Parathyroid adenoma (tissue), 2 donors: ENCODE measurements at regions not wholly inside any gene's neighbourhood (a gene's known extent, or its start where the extent isn't known, plus 50 kb on each side); places are given as distances from the start of the nearest gene placed in this dataset.

Experiments
- H2AFZ ChIP-seq: fragments of 300-600 bp; sonication (generic); one replicate; pipeline ENCODE4 v1.7.0; 2017; ENCODE audit warnings: antibody characterized with exemption, mild to moderate bottlenecking
- H3K27ac ChIP-seq: fragments of 300-600 bp; sonication (generic); one replicate; pipeline ENCODE4 v1.7.0; 2017
- H3K27me3 ChIP-seq: fragments of 300-600 bp; sonication (generic); one replicate; pipeline ENCODE4 v1.7.0; 2017; ENCODE audit warnings: low read length; ENCODE audit not compliant: control insufficient read depth, insufficient read depth
- H3K36me3 ChIP-seq: fragments of 300-600 bp; sonication (generic); one replicate; pipeline ENCODE4 v1.7.0; 2017; ENCODE audit warnings: low read length; ENCODE audit not compliant: control insufficient read depth, insufficient read depth
- H3K4me1 ChIP-seq: fragments of 300-600 bp; sonication (generic); one replicate; pipeline ENCODE4 v1.7.0; 2017; ENCODE audit warnings: control low read depth
- H3K4me2 ChIP-seq: fragments of 300-600 bp; sonication (generic); one replicate; pipeline ENCODE4 v1.7.0; 2017; ENCODE audit warnings: low read length
- H3K4me3 ChIP-seq: fragments of 300-600 bp; sonication (generic); one replicate; pipeline ENCODE4 v1.7.0; 2017; ENCODE audit warnings: low read depth, low read length
- H3K79me2 ChIP-seq: fragments of 300-600 bp; sonication (generic); one replicate; pipeline ENCODE4 v1.7.0; 2017; ENCODE audit warnings: control low read depth
- H3K9ac ChIP-seq: fragments of 300-600 bp; sonication (generic); one replicate; pipeline ENCODE4 v1.7.0; 2017; ENCODE audit warnings: mild to moderate bottlenecking
- H3K9me3 ChIP-seq: fragments of 300-600 bp; sonication (generic); one replicate; pipeline ENCODE4 v1.7.0; 2017; ENCODE audit warnings: low read length; ENCODE audit not compliant: control insufficient read depth
- TF ChIP-seq, protein P1 (sequence below): fragments of 300-600 bp; sonication (generic); IDR thresholded peaks from one replicate; pipeline ENCODE4 v1.7.0; 2017; ENCODE audit warnings: antibody characterized with exemption, mild to moderate bottlenecking
- donor health status: primary hyperparathyroidism.

DNA sequence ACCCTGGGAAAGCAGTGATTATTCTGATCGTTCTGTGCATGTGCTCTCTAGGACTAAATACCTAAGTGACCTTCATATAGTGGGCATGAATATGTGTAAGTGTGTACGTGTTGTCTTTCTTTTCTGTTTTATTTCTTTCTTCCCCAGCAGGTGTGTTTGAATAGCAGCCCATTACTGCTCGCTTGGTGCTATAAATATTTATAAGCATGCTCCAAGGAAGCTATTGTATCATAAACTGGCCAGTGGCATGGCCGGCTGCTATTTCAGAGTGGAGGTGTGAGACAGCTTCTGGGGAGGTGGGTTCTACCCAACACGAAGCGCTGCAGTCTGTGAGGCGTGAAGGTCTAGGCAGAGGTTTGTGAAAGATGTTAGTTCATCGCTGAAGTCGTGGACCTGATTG is 641.8 kb downstream of the NTRK3 start:
- H3K36me3 ChIP-seq: no peaks in the 10 kb centered on the region
- H3K79me2 ChIP-seq: no peaks in the 10 kb centered on the region
- H3K4me1 ChIP-seq: no peaks in the 10 kb centered on the region
- no peak overlapping the region for H2AFZ ChIP-seq
- no peak overlapping the region for H3K9ac ChIP-seq
- H3K9me3 ChIP-seq: no peaks in the 10 kb centered on the region
- TF ChIP-seq, protein P1, sequence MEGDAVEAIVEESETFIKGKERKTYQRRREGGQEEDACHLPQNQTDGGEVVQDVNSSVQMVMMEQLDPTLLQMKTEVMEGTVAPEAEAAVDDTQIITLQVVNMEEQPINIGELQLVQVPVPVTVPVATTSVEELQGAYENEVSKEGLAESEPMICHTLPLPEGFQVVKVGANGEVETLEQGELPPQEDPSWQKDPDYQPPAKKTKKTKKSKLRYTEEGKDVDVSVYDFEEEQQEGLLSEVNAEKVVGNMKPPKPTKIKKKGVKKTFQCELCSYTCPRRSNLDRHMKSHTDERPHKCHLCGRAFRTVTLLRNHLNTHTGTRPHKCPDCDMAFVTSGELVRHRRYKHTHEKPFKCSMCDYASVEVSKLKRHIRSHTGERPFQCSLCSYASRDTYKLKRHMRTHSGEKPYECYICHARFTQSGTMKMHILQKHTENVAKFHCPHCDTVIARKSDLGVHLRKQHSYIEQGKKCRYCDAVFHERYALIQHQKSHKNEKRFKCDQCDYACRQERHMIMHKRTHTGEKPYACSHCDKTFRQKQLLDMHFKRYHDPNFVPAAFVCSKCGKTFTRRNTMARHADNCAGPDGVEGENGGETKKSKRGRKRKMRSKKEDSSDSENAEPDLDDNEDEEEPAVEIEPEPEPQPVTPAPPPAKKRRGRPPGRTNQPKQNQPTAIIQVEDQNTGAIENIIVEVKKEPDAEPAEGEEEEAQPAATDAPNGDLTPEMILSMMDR: no peak
- H3K4me3 ChIP-seq: no peak overlapping the region
- no peaks in the 10 kb centered on the region for H3K27me3 ChIP-seq
- no peak overlapping the region for H3K27ac ChIP-seq
- no peak overlapping the region for H3K4me2 ChIP-seq

DNA sequence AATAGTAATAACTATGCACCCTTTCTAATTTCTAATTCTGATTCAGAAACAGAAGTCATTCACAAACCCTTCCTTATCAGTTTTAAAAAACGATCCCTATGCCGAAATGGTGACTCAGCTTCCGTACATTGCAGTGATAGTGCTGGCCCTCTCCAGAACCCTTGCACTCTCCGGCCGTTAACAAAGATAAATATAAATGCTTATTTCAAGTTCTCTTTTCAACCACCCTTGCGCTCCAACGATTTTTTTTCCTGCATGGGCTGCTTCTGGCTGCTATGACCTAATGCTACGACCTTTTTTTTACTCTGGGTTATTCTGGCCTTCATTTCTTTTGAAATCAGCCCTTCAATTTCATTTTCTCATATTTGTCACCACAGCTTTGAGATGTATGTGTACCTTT is 646.2 kb downstream of the NTRK3 start:
- Histone ChIP-seq H3K4me2 (no peak overlapping the region), H3K4me3 (no peak overlapping the region), H3K4me1 (no peaks in the 10 kb centered on the region), H2AFZ (no peak overlapping the region), H3K9ac (no peak overlapping the region), H3K27ac (no peak overlapping the region), H3K27me3 (no peaks in the 10 kb centered on the region), H3K9me3 (no peaks in the 10 kb centered on the region), H3K79me2 (no peaks in the 10 kb centered on the region), H3K36me3 (no peaks in the 10 kb centered on the region)
- TF ChIP-seq, protein P1: no peak

DNA sequence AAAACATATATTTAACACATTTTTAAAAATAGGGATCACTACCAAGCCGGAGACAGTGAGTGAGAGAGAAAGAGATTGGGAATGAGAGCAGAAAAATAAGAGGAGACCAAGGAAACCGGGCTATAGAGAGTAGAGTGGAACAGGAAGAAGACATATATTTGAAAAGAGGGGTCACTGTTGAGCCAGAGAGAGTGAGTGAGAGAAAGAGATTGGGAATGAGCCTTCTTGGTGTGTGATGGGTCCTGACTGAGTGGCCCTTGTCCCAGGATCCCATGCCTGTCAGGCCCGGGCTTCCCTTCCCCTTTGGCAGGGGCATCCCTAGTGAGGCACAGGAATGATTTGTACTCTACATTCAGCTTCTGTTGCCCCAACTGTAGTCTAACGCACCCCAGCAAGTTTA is 646.6 kb downstream of the NTRK3 start:
- no peaks in the 10 kb centered on the region for H3K27me3 ChIP-seq
- H3K4me3 ChIP-seq: no peak overlapping the region
- no peaks in the 10 kb centered on the region for H3K9me3 ChIP-seq
- no peaks in the 10 kb centered on the region for H3K4me1 ChIP-seq
- H2AFZ ChIP-seq: no peak overlapping the region
- no peak overlapping the region for H3K27ac ChIP-seq
- no peaks in the 10 kb centered on the region for H3K79me2 ChIP-seq
- no peak overlapping the region for H3K9ac ChIP-seq
- no peak overlapping the region for H3K4me2 ChIP-seq
- no peaks in the 10 kb centered on the region for H3K36me3 ChIP-seq
- TF ChIP-seq, protein P1: no peak

DNA sequence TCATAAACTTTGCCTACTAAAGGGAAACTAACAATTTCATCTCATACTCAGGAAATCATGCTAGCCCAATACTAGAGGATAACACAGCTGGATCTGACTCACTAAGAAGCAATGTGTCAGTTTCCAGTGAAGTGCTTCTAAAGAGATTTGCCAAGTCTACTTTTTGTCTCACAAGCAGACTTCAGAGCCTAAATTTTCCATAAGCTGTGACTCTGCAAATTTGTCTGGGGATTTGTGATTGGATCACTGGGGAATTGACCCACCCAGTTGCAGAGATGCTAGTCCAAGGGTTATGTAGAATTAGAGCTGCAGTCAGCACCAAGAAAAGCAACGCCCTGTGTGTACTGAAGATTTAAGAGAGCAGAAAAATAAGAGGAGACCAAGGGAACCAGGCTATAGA is 647.1 kb downstream of the NTRK3 start:
- H3K4me3 ChIP-seq: no peak overlapping the region
- H3K9ac ChIP-seq: no peak overlapping the region
- TF ChIP-seq, protein P1: no peak
- H3K79me2 ChIP-seq: no peaks in the 10 kb centered on the region
- H3K36me3 ChIP-seq: no peaks in the 10 kb centered on the region
- no peaks in the 10 kb centered on the region for H3K4me1 ChIP-seq
- H3K27ac ChIP-seq: no peak overlapping the region
- no peak overlapping the region for H3K4me2 ChIP-seq
- H2AFZ ChIP-seq: no peak overlapping the region
- no peaks in the 10 kb centered on the region for H3K27me3 ChIP-seq
- H3K9me3 ChIP-seq: no peaks in the 10 kb centered on the region

DNA sequence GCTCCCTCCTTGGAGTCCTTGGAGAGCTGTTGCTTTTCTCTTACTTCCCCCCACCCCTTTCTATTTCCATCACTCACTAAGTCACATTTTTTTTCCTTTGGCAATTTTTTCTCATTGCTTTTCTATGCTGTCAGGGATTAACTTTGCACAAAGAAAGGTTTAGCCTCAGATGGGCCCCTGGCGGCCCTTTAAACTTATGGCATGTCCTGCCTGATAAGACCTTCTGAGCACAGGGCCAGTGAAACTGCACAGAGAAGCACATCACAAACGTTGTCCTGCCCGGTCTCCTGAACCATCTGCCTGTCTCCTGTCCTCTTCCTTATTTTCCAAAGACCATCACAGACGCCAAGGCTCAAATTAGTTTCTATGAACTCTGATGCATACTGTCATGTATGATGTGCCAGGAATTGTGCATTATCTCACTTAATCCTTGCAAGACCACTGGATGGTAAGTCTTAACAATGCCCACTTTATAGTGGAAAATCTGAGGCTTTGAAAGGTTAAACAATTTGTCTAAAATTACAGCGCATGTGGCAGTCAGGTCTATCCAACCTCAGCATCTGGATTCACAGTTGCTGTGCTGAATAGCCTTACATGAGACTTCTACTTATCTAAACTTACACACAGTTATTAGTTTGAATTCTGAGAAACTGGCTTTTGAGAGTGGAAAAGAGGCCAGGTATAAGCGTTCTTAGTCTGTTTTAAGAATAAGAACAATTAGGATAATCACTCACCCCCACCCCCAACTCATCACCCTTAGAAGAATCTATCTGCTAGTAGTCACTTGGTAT is 648.1 kb downstream of the NTRK3 start:
- Histone ChIP-seq H3K4me1 (no peaks in the 10 kb centered on the region), H3K4me3 (no peak overlapping the region), H3K9ac (no peak overlapping the region), H2AFZ (no peak overlapping the region), H3K9me3 (no peaks in the 10 kb centered on the region), H3K79me2 (no peaks in the 10 kb centered on the region), H3K27ac (no peak overlapping the region), H3K4me2 (no peak overlapping the region), H3K27me3 (no peaks in the 10 kb centered on the region), H3K36me3 (no peaks in the 10 kb centered on the region)
- TF ChIP-seq, protein P1: no peak
